CD14-positive monocyte (primary cell): ENCODE measurements at regions not wholly inside any gene's neighbourhood (a gene's known extent, or its start where the extent isn't known, plus 50 kb on each side); places are given as distances from the start of the nearest gene placed in this dataset.
"Not testable (repeated sequence)": the region's sequence is repeated elsewhere in the genome, so short reads cannot be mapped to it uniquely, and the experiment has no call there.

Experiments used
- DNase-seq, 3 donors: peaks; one replicate each; pipeline ENCODE4 v3.0.0-alpha.2; 2011 to 2022
- H2AFZ ChIP-seq: 2 replicates; pipeline ENCODE4 v1.6.0; 2012; ENCODE audit warnings: mild to moderate bottlenecking, low read depth, low read length, inconsistent platforms; ENCODE audit not compliant: insufficient read depth, poor library complexity, severe bottlenecking
- H3K27ac ChIP-seq, 2 donors: 1 replicate in 1 of 2; 2 replicates in 1 of 2; pipeline ENCODE4 v1.5.1; 2012 to 2013; ENCODE audit warnings: low read length in 2 of 2, control low read depth in 1 of 2, inconsistent platforms in 1 of 2, low read depth in 1 of 2, mild to moderate bottlenecking in 1 of 2
- H3K27me3 ChIP-seq, 2 donors: one replicate each; pipeline versions ENCODE4 v1.6.0 to v1.6.1; 2011 to 2013; ENCODE audit warnings: low read length in 2 of 2; ENCODE audit not compliant: control insufficient read depth in 2 of 2, insufficient read depth in 2 of 2
- H3K36me3 ChIP-seq, 2 donors: replicated peaks in 1 of 2; 1 replicate in 1 of 2; 2 replicates in 1 of 2; pipeline versions ENCODE4 v1.5.1 to v1.6.1; 2012 to 2013; ENCODE audit warnings: low read length in 2 of 2, control low read depth in 1 of 2, inconsistent platforms in 1 of 2, mild to moderate bottlenecking in 1 of 2; ENCODE audit not compliant: insufficient read depth in 2 of 2, control insufficient read depth in 1 of 2
- H3K4me1 ChIP-seq, 2 donors: 1 replicate in 1 of 2; 2 replicates in 1 of 2; pipeline versions ENCODE4 v1.5.1 to v1.6.1; 2012 to 2013; ENCODE audit warnings: low read length in 2 of 2, control low read depth in 1 of 2, inconsistent platforms in 1 of 2, mild to moderate bottlenecking in 1 of 2, moderate library complexity in 1 of 2; ENCODE audit not compliant: insufficient read depth in 2 of 2, control insufficient read depth in 1 of 2
- H3K4me2 ChIP-seq: replicated peaks from 2 replicates; pipeline ENCODE3; 2012; ENCODE audit warnings: low read length, moderate library complexity, mild to moderate bottlenecking; ENCODE audit not compliant: poor library complexity, severe bottlenecking; ENCODE audit errors: extremely low read depth
- H3K4me3 ChIP-seq, 3 experiments: fragments of 200-600 bp in 1 of 3; sonication (generic) in 1 of 3; replicated peaks in 1 of 3; 1 replicate in 2 of 3; 2 replicates in 1 of 3; pipeline ENCODE4 v1.5.1; 2011 to 2013; ENCODE audit warnings: low read length in 3 of 3, mild to moderate bottlenecking in 3 of 3, control low read depth in 2 of 3, low read depth in 2 of 3, inconsistent platforms in 1 of 3, moderate library complexity in 1 of 3
- H3K79me2 ChIP-seq: 2 replicates; pipeline ENCODE4 v1.6.0; 2012; ENCODE audit warnings: mild to moderate bottlenecking, control low read depth, inconsistent platforms, low read length, moderate library complexity; ENCODE audit not compliant: insufficient read depth
- H3K9ac ChIP-seq: 2 replicates; pipeline ENCODE4 v1.6.0; 2017; ENCODE audit warnings: low read length, mild to moderate bottlenecking; ENCODE audit not compliant: insufficient read depth, poor library complexity, severe bottlenecking
- H3K9me3 ChIP-seq, 2 donors: replicated peaks in 1 of 2; 1 replicate in 1 of 2; 2 replicates in 1 of 2; pipeline versions ENCODE4 v1.5.1 to v1.6.1; 2012 to 2013; ENCODE audit warnings: low read length in 2 of 2, control low read depth in 1 of 2; ENCODE audit not compliant: control insufficient read depth in 1 of 2, insufficient read depth in 1 of 2
- H4K20me1 ChIP-seq: 2 replicates; pipeline ENCODE4 v1.6.0; 2012; ENCODE audit warnings: mild to moderate bottlenecking, low read length, control low read depth, moderate library complexity; ENCODE audit not compliant: insufficient read depth
- H3K27ac Mint-ChIP-seq, 7 donors: one replicate each; pipeline ENCODE4 v1.8.0; 2020; ENCODE audit warnings: mild to moderate bottlenecking in 7 of 7, mixed read lengths in 7 of 7, moderate library complexity in 6 of 7, inconsistent platforms in 2 of 7
- H3K27me3 Mint-ChIP-seq, 3 donors: one replicate each; pipeline ENCODE4 v1.8.0; 2021 to 2022; ENCODE audit warnings: low read depth in 3 of 3, mild to moderate bottlenecking in 3 of 3, mixed read lengths in 3 of 3, moderate library complexity in 3 of 3, inconsistent platforms in 1 of 3
- H3K36me3 Mint-ChIP-seq, 2 donors: one replicate each; pipeline ENCODE4 v1.8.0; 2020; ENCODE audit warnings: mixed read lengths in 2 of 2, inconsistent platforms in 1 of 2, mild to moderate bottlenecking in 1 of 2
- H3K4me1 Mint-ChIP-seq: one replicate; pipeline ENCODE4 v1.8.0; 2020; ENCODE audit warnings: mild to moderate bottlenecking, mixed read lengths
- H3K4me3 Mint-ChIP-seq, 2 donors: one replicate each; pipeline ENCODE4 v1.8.0; 2020; ENCODE audit warnings: mild to moderate bottlenecking in 2 of 2, mixed read lengths in 2 of 2, moderate library complexity in 1 of 2
- H3K9me3 Mint-ChIP-seq, 7 donors: one replicate each; pipeline ENCODE4 v1.8.0; 2020 to 2022; ENCODE audit warnings: mixed read lengths in 7 of 7, mild to moderate bottlenecking in 6 of 7, moderate library complexity in 6 of 7, inconsistent platforms in 2 of 7
- WGBS: methylation state at CpG from one replicate; pipeline ENCODE4 v1.1.5; 2013; ENCODE audit warnings: missing lambda C conversion rate; ENCODE audit not compliant: insufficient coverage; 5-methylcytosine and 5-hydroxymethylcytosine counted together
- intact Hi-C, 2 donors: fragments of 100-400 bp; cut with micrococcal nuclease; formaldehyde crosslinking; loops; one replicate each; pipeline versions ENCODE4 v1.15.0 to v1.15.1; 2023

DNA sequence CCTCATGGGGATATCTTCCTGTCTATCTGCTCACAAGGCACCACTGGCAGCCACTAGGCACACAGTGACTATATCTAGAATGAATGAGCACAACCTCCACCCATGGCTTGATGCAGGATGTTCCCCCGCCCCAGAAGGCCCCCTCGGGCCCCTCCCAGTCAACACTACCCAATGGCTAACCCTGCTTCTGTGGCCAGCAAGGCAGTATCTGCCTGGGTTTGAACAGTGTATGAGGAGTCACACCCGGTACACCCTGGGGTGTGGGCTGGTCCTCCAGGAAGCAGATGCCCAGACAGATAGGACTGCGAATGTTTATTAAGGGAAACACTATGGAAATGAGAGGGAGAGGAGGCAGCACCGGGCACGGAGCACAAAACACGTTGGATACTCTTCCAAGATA, 58.3 kb upstream of the MRGPRE start:
- H3K36me3 Mint-ChIP-seq, H3K4me3 Mint-ChIP-seq, intact Hi-C loops, H3K79me2 ChIP-seq, DNase-seq, H3K9me3 ChIP-seq, H3K9ac ChIP-seq, H3K27me3 ChIP-seq, H3K4me1 Mint-ChIP-seq, H3K27ac Mint-ChIP-seq, H3K4me3 ChIP-seq, H4K20me1 ChIP-seq, H2AFZ ChIP-seq, H3K36me3 ChIP-seq, H3K4me2 ChIP-seq, H3K9me3 Mint-ChIP-seq, H3K4me1 ChIP-seq, H3K27me3 Mint-ChIP-seq, H3K27ac ChIP-seq: not testable (repeated sequence)
- WGBS = no CpG with 5 or more reads among the region's 7 CpGs

DNA sequence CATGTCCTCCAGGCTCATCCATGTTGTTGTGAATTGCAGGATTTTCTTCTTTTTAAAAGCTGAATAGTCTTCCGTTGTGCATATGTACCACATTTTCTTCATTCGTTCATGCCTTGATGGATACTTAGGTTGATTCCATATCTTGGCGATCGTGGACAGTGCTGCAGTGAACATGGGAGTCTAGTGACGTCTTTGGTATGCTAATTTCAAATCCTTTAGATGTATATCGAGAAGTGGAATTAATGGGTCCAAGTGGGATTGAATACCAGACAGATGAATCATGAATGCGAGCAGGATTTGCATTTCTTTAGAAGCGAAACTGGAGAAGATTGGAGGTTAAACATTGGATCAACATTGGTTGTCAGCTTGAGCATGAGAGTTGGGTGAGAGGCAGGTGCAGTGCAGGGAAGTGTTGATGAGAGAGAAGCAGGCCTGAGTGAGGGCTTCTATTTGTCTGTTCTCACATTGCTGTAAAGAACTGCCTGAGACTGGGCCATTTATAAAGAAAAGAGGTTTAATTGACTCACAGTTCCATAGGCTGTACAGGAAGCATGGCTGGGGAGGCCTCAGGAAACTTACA, 55.2 kb upstream of the MRGPRE start:
- H3K9me3 ChIP-seq, H3K27me3 ChIP-seq, H3K9ac ChIP-seq, H3K4me3 Mint-ChIP-seq, DNase-seq, H3K27me3 Mint-ChIP-seq, H3K27ac ChIP-seq, H3K4me1 Mint-ChIP-seq, intact Hi-C loops, H2AFZ ChIP-seq, H3K36me3 ChIP-seq, H3K4me3 ChIP-seq, H3K79me2 ChIP-seq, H4K20me1 ChIP-seq, H3K4me2 ChIP-seq, H3K36me3 Mint-ChIP-seq, H3K4me1 ChIP-seq, H3K9me3 Mint-ChIP-seq, H3K27ac Mint-ChIP-seq: not testable (repeated sequence)
- no CpG with 5 or more reads among the region's 8 CpGs for WGBS

GRCh38 chr11:3285261-3285660, 53.0 kb upstream of the MRGPRE start:
- H3K9me3 Mint-ChIP-seq, H3K9me3 ChIP-seq, H3K27ac ChIP-seq, DNase-seq, H3K36me3 Mint-ChIP-seq, H3K4me1 ChIP-seq, H3K27me3 Mint-ChIP-seq, H3K4me3 Mint-ChIP-seq, H3K79me2 ChIP-seq, intact Hi-C loops, H3K4me2 ChIP-seq, H3K4me1 Mint-ChIP-seq, H3K27me3 ChIP-seq, H4K20me1 ChIP-seq, H3K27ac Mint-ChIP-seq, H3K36me3 ChIP-seq, H3K4me3 ChIP-seq, H2AFZ ChIP-seq, H3K9ac ChIP-seq: not testable (repeated sequence)
- no CpG with 5 or more reads among the region's 3 CpGs for WGBS

GRCh38 chr11:3284248-3284647, 52.0 kb upstream of the MRGPRE start:
- H3K9ac ChIP-seq, H3K79me2 ChIP-seq, H3K4me3 ChIP-seq, H3K4me1 ChIP-seq, H3K36me3 Mint-ChIP-seq, H3K4me1 Mint-ChIP-seq, H3K4me3 Mint-ChIP-seq, H3K27me3 Mint-ChIP-seq, H3K27me3 ChIP-seq, H3K9me3 ChIP-seq, intact Hi-C loops, H3K36me3 ChIP-seq, H4K20me1 ChIP-seq, H3K9me3 Mint-ChIP-seq, DNase-seq, H2AFZ ChIP-seq, H3K27ac ChIP-seq, H3K27ac Mint-ChIP-seq, H3K4me2 ChIP-seq: not testable (repeated sequence)
- no CpG with 5 or more reads among the region's 12 CpGs for WGBS
